ENCODE measurements at regions not wholly inside any gene's neighbourhood (a gene's known extent, or its start where the extent isn't known, plus 50 kb on each side); places are given as distances from the start of the nearest gene placed in this dataset.

- TF ChIP-seq EZH2 (IDR thresholded peaks at IDR 0.05; ENCODE audit: low read length): no peak
- no peak for TF ChIP-seq CTCF (optimal IDR thresholded peaks at IDR 0.05 in 1 of 3, IDR thresholded peaks at IDR 0.05 in 1 of 3, conservative IDR thresholded peaks at IDR 0.05 in 1 of 3; ENCODE audit: extremely low read depth in 1 of 3, insufficient read depth in 2 of 3, low read length in 3 of 3)
These were observed 53.3 kb upstream of the KCTD7 start for GRCh38 chr7:66575398-66575797.
